HepG2 (cell line): ENCODE measurements at regions not wholly inside any gene's neighbourhood (a gene's known extent, or its start where the extent isn't known, plus 50 kb on each side); places are given as distances from the start of the nearest gene placed in this dataset.

Source experiments
- ADNP ChIP-seq: sonication (generic); formaldehyde crosslinking; IDR thresholded peaks from 2 replicates; pipeline ENCODE4 v1.4.0; 2020; ENCODE audit warnings: missing genetic modification reagents
- ARID5B ChIP-seq: IDR thresholded peaks from 2 replicates; pipeline ENCODE4 v1.4.0; 2020; ENCODE audit warnings: mild to moderate bottlenecking, missing genetic modification reagents
- ASH2L ChIP-seq: fragments of 300-600, 200-600 bp; sonication (generic); IDR thresholded peaks from 2 replicates; pipeline ENCODE4 v1.7.0; 2017; ENCODE audit warnings: low read depth, mild to moderate bottlenecking, moderate library complexity, mixed read lengths, low read length; ENCODE audit not compliant: insufficient read length
- HOXA3 ChIP-seq: sonication (generic); formaldehyde crosslinking; IDR thresholded peaks from 2 replicates; pipeline ENCODE4 v1.5.0; 2020; ENCODE audit warnings: missing genetic modification reagents
- MIXL1 ChIP-seq: IDR thresholded peaks from 2 replicates; pipeline ENCODE4 v1.6.1; 2016
- PHF20 ChIP-seq: sonication (generic); formaldehyde crosslinking; IDR thresholded peaks from 2 replicates; pipeline ENCODE4 v1.5.0; 2020; ENCODE audit warnings: mild to moderate bottlenecking, missing genetic modification reagents
- PITX1 ChIP-seq: sonication (generic); formaldehyde crosslinking; IDR thresholded peaks from 2 replicates; pipeline ENCODE4 v1.5.1; 2020; ENCODE audit warnings: mild to moderate bottlenecking, missing genetic modification reagents
- POGZ ChIP-seq: sonication (generic); formaldehyde crosslinking; IDR thresholded peaks from 2 replicates; pipeline ENCODE4 v1.4.0; 2020; ENCODE audit warnings: mild to moderate bottlenecking, missing genetic modification reagents
- PRDM4 ChIP-seq: sonication (generic); formaldehyde crosslinking; IDR thresholded peaks from 2 replicates; pipeline ENCODE4 v1.9.0; 2021; ENCODE audit warnings: missing genetic modification reagents, borderline replicate concordance
- RAD21 ChIP-seq: fragments of 450-650 bp; formaldehyde crosslinking; IDR thresholded peaks from 2 replicates; pipeline ENCODE4 v1.5.0; 2020; ENCODE audit warnings: mild to moderate bottlenecking
- ZNF18 ChIP-seq: sonication (generic); formaldehyde crosslinking; IDR thresholded peaks from 2 replicates; pipeline ENCODE4 v1.8.0; 2022; ENCODE audit warnings: mild to moderate bottlenecking, missing genetic modification reagents; ENCODE audit not compliant: insufficient replicate concordance
- ZNF224 ChIP-seq: sonication (generic); formaldehyde crosslinking; IDR thresholded peaks from 2 replicates; pipeline ENCODE4 v1.5.0; 2020; ENCODE audit warnings: mild to moderate bottlenecking, missing genetic modification reagents
- ZNF264 ChIP-seq: sonication (generic); formaldehyde crosslinking; IDR thresholded peaks from 2 replicates; pipeline ENCODE4 v1.4.0; 2020; ENCODE audit warnings: missing genetic modification reagents
- ZNF329 ChIP-seq: sonication (generic); formaldehyde crosslinking; IDR thresholded peaks from 2 replicates; pipeline ENCODE4 v1.9.0; 2021; ENCODE audit warnings: low read depth, mild to moderate bottlenecking, missing genetic modification reagents
- ZNF34 ChIP-seq: sonication (generic); formaldehyde crosslinking; IDR thresholded peaks from 2 replicates; pipeline ENCODE4 v1.4.0; 2020; ENCODE audit warnings: mild to moderate bottlenecking, missing genetic modification reagents, borderline replicate concordance
- ZNF383 ChIP-seq: sonication (generic); formaldehyde crosslinking; IDR thresholded peaks from 2 replicates; pipeline ENCODE4 v1.4.0; 2020; ENCODE audit warnings: missing genetic modification reagents, mild to moderate bottlenecking, borderline replicate concordance
- ZNF556 ChIP-seq: sonication (generic); formaldehyde crosslinking; IDR thresholded peaks from 2 replicates; pipeline ENCODE4 v1.4.0; 2020; ENCODE audit warnings: mild to moderate bottlenecking, missing genetic modification reagents, borderline replicate concordance
- ZNF572 ChIP-seq: sonication (generic); formaldehyde crosslinking; IDR thresholded peaks from 2 replicates; pipeline ENCODE4 v1.5.1; 2020; ENCODE audit warnings: mild to moderate bottlenecking, missing genetic modification reagents
- ZNF619 ChIP-seq: sonication (generic); formaldehyde crosslinking; IDR thresholded peaks from 2 replicates; pipeline ENCODE4 v1.4.0; 2020; ENCODE audit warnings: mild to moderate bottlenecking, missing genetic modification reagents
- ZNF710 ChIP-seq: sonication (generic); formaldehyde crosslinking; IDR thresholded peaks from 2 replicates; pipeline ENCODE4 v1.5.0; 2020; ENCODE audit warnings: mild to moderate bottlenecking, missing genetic modification reagents, borderline replicate concordance

GRCh38 chr20:50321797-50322480, 131.3 kb downstream of the CEBPB start (continued):
- peak; percentile 16; the same call in 1 of the 2 replicates for TF ChIP-seq ARID5B (CRISPR knock-in tag)
- TF ChIP-seq RAD21 (CRISPR knock-in tag), result no peak
- TF ChIP-seq ZNF224 (CRISPR knock-in tag), result 0 out of 2 replicates have a peak, but pooled peaks have one; percentile 11
- no peak for TF ChIP-seq ADNP (CRISPR knock-in tag)
- TF ChIP-seq ZNF383 (CRISPR knock-in tag), result 0 out of 2 replicates have a peak, but pooled peaks have one; percentile 76
- no peak for TF ChIP-seq PRDM4 (CRISPR knock-in tag)
- TF ChIP-seq HOXA3 (CRISPR knock-in tag), result peak; percentile 29; the same call in 1 of the 2 replicates
- peak; percentile 32; the same call in 1 of the 2 replicates for TF ChIP-seq POGZ
- TF ChIP-seq ZNF572 (CRISPR knock-in tag), result peak; percentile 89
- peak; percentile 66 for TF ChIP-seq ZNF619 (CRISPR knock-in tag)
- 0 out of 2 replicates have a peak, but pooled peaks have one; percentile 22 for TF ChIP-seq PITX1 (CRISPR knock-in tag)
- no peak for TF ChIP-seq PHF20 (CRISPR knock-in tag)
- TF ChIP-seq ZNF329 (CRISPR knock-in tag), result 0 out of 2 replicates have a peak, but pooled peaks have one; percentile 7
- TF ChIP-seq ZNF18 (CRISPR knock-in tag), result peak; percentile 71
- TF ChIP-seq ZNF556, result peak; percentile 38
- TF ChIP-seq ZNF710 (CRISPR knock-in tag), result peak; percentile 38; the same call in 1 of the 2 replicates
- TF ChIP-seq ZNF264 (CRISPR knock-in tag), result no peak
- peak; percentile 7 for TF ChIP-seq ASH2L
- no peak for TF ChIP-seq ZNF34 (CRISPR knock-in tag)
- TF ChIP-seq MIXL1, result no peak
